ENCODE measurements at regions not wholly inside any gene's neighbourhood (a gene's known extent, or its start where the extent isn't known, plus 50 kb on each side); places are given as distances from the start of the nearest gene placed in this dataset.

DNA sequence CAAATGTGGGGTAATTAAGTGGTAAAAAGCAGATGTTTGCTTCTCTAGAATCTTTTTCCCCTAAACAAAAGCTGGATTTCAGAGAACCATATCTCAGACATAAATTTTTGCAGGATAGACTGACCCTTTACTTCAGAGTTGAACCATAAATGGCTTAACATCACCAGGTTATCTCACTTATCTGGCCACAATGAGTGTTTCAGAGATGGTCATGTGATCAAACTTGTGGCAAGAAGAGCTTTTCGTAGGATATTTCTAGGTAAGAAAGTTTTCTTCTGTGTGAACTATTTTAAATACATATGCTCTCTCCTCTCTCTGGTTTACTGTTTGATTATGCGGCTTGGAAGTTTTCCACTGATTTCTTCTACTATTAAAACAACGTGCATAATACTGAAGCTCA is 270.2 kb upstream of the TFAP2D start:
- no peaks in the 10 kb centered on the region for H3K27me3 ChIP-seq
- ATAC-seq: no peak
- TF ChIP-seq, protein P1, sequence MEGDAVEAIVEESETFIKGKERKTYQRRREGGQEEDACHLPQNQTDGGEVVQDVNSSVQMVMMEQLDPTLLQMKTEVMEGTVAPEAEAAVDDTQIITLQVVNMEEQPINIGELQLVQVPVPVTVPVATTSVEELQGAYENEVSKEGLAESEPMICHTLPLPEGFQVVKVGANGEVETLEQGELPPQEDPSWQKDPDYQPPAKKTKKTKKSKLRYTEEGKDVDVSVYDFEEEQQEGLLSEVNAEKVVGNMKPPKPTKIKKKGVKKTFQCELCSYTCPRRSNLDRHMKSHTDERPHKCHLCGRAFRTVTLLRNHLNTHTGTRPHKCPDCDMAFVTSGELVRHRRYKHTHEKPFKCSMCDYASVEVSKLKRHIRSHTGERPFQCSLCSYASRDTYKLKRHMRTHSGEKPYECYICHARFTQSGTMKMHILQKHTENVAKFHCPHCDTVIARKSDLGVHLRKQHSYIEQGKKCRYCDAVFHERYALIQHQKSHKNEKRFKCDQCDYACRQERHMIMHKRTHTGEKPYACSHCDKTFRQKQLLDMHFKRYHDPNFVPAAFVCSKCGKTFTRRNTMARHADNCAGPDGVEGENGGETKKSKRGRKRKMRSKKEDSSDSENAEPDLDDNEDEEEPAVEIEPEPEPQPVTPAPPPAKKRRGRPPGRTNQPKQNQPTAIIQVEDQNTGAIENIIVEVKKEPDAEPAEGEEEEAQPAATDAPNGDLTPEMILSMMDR (IDR thresholded peaks at IDR 0.05): no peak
- no peak for TF ChIP-seq POLR2A (IDR thresholded peaks at IDR 0.05)
- H3K27ac ChIP-seq: no peak overlapping the region
- no peak for DNase-seq
- 61 to 69% methylated on average over 3 of the region's 3 CpGs for WGBS, 2 donors
- no peaks in the 10 kb centered on the region for H3K36me3 ChIP-seq (replicated peaks in 1 of 2; ENCODE audit: insufficient read depth in 1 of 2, low read depth in 2 of 2)
- intact Hi-C loops (cut with DNase I): no loop called here
- H3K4me3 ChIP-seq: no peak overlapping the region
- no peaks in the 10 kb centered on the region for H3K9me3 ChIP-seq
- no peaks in the 10 kb centered on the region for H3K4me1 ChIP-seq

DNA sequence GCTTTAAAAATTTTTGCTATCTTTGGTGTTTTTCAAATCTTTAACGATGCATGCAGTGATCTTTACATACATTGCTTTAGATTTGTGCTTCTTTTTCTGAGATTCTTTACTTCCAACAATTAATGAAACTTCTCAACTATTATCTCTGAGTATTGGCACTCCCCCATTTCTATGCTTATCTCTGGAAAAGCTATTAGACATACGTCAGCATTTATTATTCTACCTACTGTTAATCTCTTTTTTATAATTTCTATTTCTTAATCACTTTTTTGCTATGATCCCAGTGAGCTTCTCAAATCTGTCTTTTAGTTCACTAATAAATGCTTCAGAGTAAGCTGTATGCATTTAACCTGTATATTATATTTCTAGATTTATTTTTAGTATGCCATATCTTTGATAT is 264.2 kb upstream of the TFAP2D start:
- ATAC-seq (no peak), DNase-seq (no peak)
- 45 to 51% methylated on average over 2 of the region's 2 CpGs for WGBS, 2 donors
- no peak overlapping the region for H3K4me3 ChIP-seq
- no peaks in the 10 kb centered on the region for H3K36me3 ChIP-seq (replicated peaks in 1 of 2; ENCODE audit: insufficient read depth in 1 of 2, low read depth in 2 of 2)
- H3K9me3 ChIP-seq: no peaks in the 10 kb centered on the region
- TF ChIP-seq, protein P1 (IDR thresholded peaks at IDR 0.05): no peak
- TF ChIP-seq POLR2A (IDR thresholded peaks at IDR 0.05): no peak
- H3K4me1 ChIP-seq: no peaks in the 10 kb centered on the region
- intact Hi-C loops (cut with DNase I): no loop called here
- no peak overlapping the region for H3K27ac ChIP-seq
- H3K27me3 ChIP-seq: no peaks in the 10 kb centered on the region

- intact Hi-C loops (cut with DNase I): no loop called here
- no peak overlapping the region for H3K4me3 ChIP-seq
These were observed 261.4 kb upstream of the TFAP2D start for GRCh38 chr6:50451826-50452400.

GRCh38 chr6:50455029-50455428 is 258.3 kb upstream of the TFAP2D start:
- Histone ChIP-seq H3K27me3 (no peaks in the 10 kb centered on the region), H3K27ac (no peak overlapping the region), H3K36me3 (replicated peaks in 1 of 2; ENCODE audit: insufficient read depth in 1 of 2, low read depth in 2 of 2) (no peaks in the 10 kb centered on the region), H3K4me1 (no peaks in the 10 kb centered on the region), H3K4me3 (no peak overlapping the region), H3K9me3 (no peaks in the 10 kb centered on the region)
- WGBS, 2 donors: 54 to 67% methylated on average over 7 of the region's 7 CpGs
- TF ChIP-seq POLR2A (IDR thresholded peaks at IDR 0.05): no peak
- TF ChIP-seq, protein P1 (IDR thresholded peaks at IDR 0.05): no peak
- intact Hi-C loops (cut with DNase I): no loop called here
- DNase-seq: peak in 1 of 4 donors; percentile 5
- no peak for ATAC-seq

More at GRCh38 chr6:50451826-50452400, 261.4 kb upstream of the TFAP2D start:
- no peak overlapping the region for H3K27ac ChIP-seq
- H3K9me3 ChIP-seq: no peaks in the 10 kb centered on the region
- ATAC-seq (no peak), DNase-seq (no peak)
- no peaks in the 10 kb centered on the region for H3K36me3 ChIP-seq (replicated peaks in 1 of 2; ENCODE audit: insufficient read depth in 1 of 2, low read depth in 2 of 2)
- H3K4me1 ChIP-seq: no peaks in the 10 kb centered on the region
- TF ChIP-seq POLR2A (IDR thresholded peaks at IDR 0.05): no peak
- TF ChIP-seq, protein P1 (IDR thresholded peaks at IDR 0.05): no peak
- WGBS, 2 donors: 60 to 73% methylated on average over 4 of the region's 4 CpGs
- no peaks in the 10 kb centered on the region for H3K27me3 ChIP-seq

GRCh38 chr6:50457351-50457750 is 256.0 kb upstream of the TFAP2D start:
- TF ChIP-seq POLR2A (IDR thresholded peaks at IDR 0.05): no peak
- TF ChIP-seq, protein P1 (IDR thresholded peaks at IDR 0.05): no peak
- intact Hi-C loops (cut with DNase I): no loop called here
- no peak overlapping the region for H3K4me3 ChIP-seq
- DNase-seq (no peak), ATAC-seq (no peak)
- H3K4me1 ChIP-seq: no peaks in the 10 kb centered on the region
- WGBS, 2 donors: 48 to 54% methylated on average over 2 of the region's 2 CpGs
- H3K27me3 ChIP-seq: no peaks in the 10 kb centered on the region
- H3K9me3 ChIP-seq: no peaks in the 10 kb centered on the region
- no peaks in the 10 kb centered on the region for H3K36me3 ChIP-seq (replicated peaks in 1 of 2; ENCODE audit: insufficient read depth in 1 of 2, low read depth in 2 of 2)
- H3K27ac ChIP-seq: no peak overlapping the region

Data from body of pancreas (tissue), 4 donors.